HG02981 (cell line): ENCODE measurements at regions not wholly inside any gene's neighbourhood (a gene's known extent, or its start where the extent isn't known, plus 50 kb on each side); places are given as distances from the start of the nearest gene placed in this dataset.

ENCODE experiments used
- ATAC-seq: cut with Tn5 transposase; IDR thresholded peaks from one replicate; pipeline ENCODE4 v1.9.1; 2021; ENCODE audit warnings: mild to moderate bottlenecking, moderate library complexity; ENCODE audit not compliant: unreplicated experiment

- ATAC-seq = no peak
Measured at GRCh38 chr13:44017756-44018309, 138.1 kb downstream of the LACC1 start.

GRCh38 chr13:44019651-44020050, 139.9 kb downstream of the LACC1 start:
- no peak for ATAC-seq

GRCh38 chr13:44021422-44021821, 141.7 kb downstream of the LACC1 start:
- no peak for ATAC-seq

GRCh38 chr13:44022196-44022595, 142.5 kb downstream of the LACC1 start:
- no peak for ATAC-seq

GRCh38 chr13:44024167-44024845, 144.6 kb downstream of the LACC1 start:
- no peak for ATAC-seq

GRCh38 chr13:44024846-44025195, 145.1 kb downstream of the LACC1 start:
- ATAC-seq = no peak

- no peak for ATAC-seq
Measured at GRCh38 chr13:44026194-44026593, 146.5 kb downstream of the LACC1 start.

GRCh38 chr13:44028734-44029133, 149.0 kb downstream of the LACC1 start:
- ATAC-seq = no peak

- ATAC-seq = no peak
Measured at GRCh38 chr13:44030615-44031014, 150.9 kb downstream of the LACC1 start.

- no peak for ATAC-seq
Measured at GRCh38 chr13:44031555-44031954, 151.9 kb downstream of the LACC1 start.

- no peak for ATAC-seq
Measured at GRCh38 chr13:44032802-44033201, 153.1 kb downstream of the LACC1 start.

GRCh38 chr13:44035400-44035799, 155.7 kb downstream of the LACC1 start:
- no peak for ATAC-seq

- ATAC-seq = no peak
Measured at GRCh38 chr13:44040070-44040817, 160.5 kb downstream of the LACC1 start.

- no peak for ATAC-seq
Measured at GRCh38 chr13:44040818-44041100, 161.1 kb downstream of the LACC1 start.

GRCh38 chr13:44044547-44045179, 165.0 kb downstream of the LACC1 start:
- ATAC-seq = no peak

- no peak for ATAC-seq
Measured at GRCh38 chr13:44045180-44045562, 165.5 kb downstream of the LACC1 start.

GRCh38 chr13:44046428-44046827, 166.7 kb downstream of the LACC1 start:
- ATAC-seq = no peak

GRCh38 chr13:44048326-44048725, 168.6 kb downstream of the LACC1 start:
- no peak for ATAC-seq

GRCh38 chr13:44049081-44049945, 169.6 kb downstream of the LACC1 start:
- ATAC-seq = no peak

GRCh38 chr13:44050450-44051063, 170.9 kb downstream of the LACC1 start:
- ATAC-seq = no peak

GRCh38 chr13:44051405-44051804, 171.7 kb downstream of the LACC1 start:
- ATAC-seq = no peak
